ENCODE measurements at regions not wholly inside any gene's neighbourhood (a gene's known extent, or its start where the extent isn't known, plus 50 kb on each side); places are given as distances from the start of the nearest gene placed in this dataset.

DNA sequence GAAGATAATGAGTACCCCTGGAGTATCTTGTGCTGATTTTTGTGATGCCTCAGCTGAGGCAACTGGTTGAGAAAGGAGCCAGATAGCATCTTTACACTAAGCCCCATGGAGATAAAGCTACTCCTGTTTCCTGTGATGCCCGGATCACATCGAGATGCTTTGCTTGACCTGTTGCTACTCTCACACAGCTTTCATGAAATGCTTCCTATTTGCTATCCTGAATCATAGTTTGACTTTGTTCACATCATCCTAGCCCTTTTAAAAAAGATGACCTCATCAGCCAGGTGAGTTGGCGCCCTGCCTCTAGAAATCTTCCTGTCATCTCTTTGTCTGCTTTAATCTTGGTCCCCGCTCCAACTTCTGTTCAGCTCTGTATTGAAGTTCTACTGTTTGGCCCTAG is 409.6 kb upstream of the TBL1XR1 start:
- no peaks in the 10 kb centered on the region for H3F3A ChIP-seq (ENCODE audit: low read depth)

GRCh38 chr3:177607589-177607988 is 410.3 kb upstream of the TBL1XR1 start:
- H3F3A ChIP-seq (ENCODE audit: low read depth) = no peaks in the 10 kb centered on the region
- no peaks in the 10 kb centered on the region for H3K36me3 ChIP-seq (ENCODE audit: insufficient read depth, low read length)
- peaks cover 22% of the 10 kb centered on the region for H3K4me1 ChIP-seq (ENCODE audit: insufficient read depth, low read length, poor library complexity, severe bottlenecking)
- H3K4me3 ChIP-seq (ENCODE audit: low read length, poor library complexity, severe bottlenecking) = no peak overlapping the region
- no peaks in the 10 kb centered on the region for H3K9me2 ChIP-seq (replicated peaks; ENCODE audit: low read depth, low read length)
- H3K79me2 ChIP-seq (ENCODE audit: insufficient read depth, low read length) = no peaks in the 10 kb centered on the region
- no peak overlapping the region for H3K9ac ChIP-seq (ENCODE audit: low read depth, low read length, poor library complexity, severe bottlenecking)
- H4K20me1 ChIP-seq (ENCODE audit: insufficient read depth, low read length, poor library complexity, severe bottlenecking) = no peaks in the 10 kb centered on the region
- H3K27me3 ChIP-seq (ENCODE audit: insufficient read depth, low read length, poor library complexity, severe bottlenecking) = no peaks in the 10 kb centered on the region
- H3K4me2 ChIP-seq (ENCODE audit: low read depth, low read length, poor library complexity, severe bottlenecking) = no peak overlapping the region
- no peak overlapping the region for H2AFZ ChIP-seq (ENCODE audit: low read length)
- TF ChIP-seq CTCF (conservative IDR thresholded peaks at IDR 0.05; ENCODE audit: low read length) (no peak), EZH2phosphoT487 (IDR thresholded peaks at IDR 0.05; ENCODE audit: borderline replicate concordance) (no peak)
- no peaks in the 10 kb centered on the region for H3K9me3 ChIP-seq (ENCODE audit: insufficient read depth, low read depth, low read length)

More for the DNA sequence above, 409.6 kb upstream of the TBL1XR1 start:
- Histone ChIP-seq H3K4me3 (ENCODE audit: low read length, poor library complexity, severe bottlenecking) (no peak overlapping the region), H3K4me1 (ENCODE audit: insufficient read depth, low read length, poor library complexity, severe bottlenecking) (peaks cover 29% of the 10 kb centered on the region), H3K9ac (ENCODE audit: low read depth, low read length, poor library complexity, severe bottlenecking) (no peak overlapping the region), H3K9me2 (replicated peaks; ENCODE audit: low read depth, low read length) (no peaks in the 10 kb centered on the region), H4K20me1 (ENCODE audit: insufficient read depth, low read length, poor library complexity, severe bottlenecking) (no peaks in the 10 kb centered on the region), H3K9me3 (ENCODE audit: insufficient read depth, low read depth, low read length) (no peaks in the 10 kb centered on the region), H3K27me3 (ENCODE audit: insufficient read depth, low read length, poor library complexity, severe bottlenecking) (no peaks in the 10 kb centered on the region), H3K79me2 (ENCODE audit: insufficient read depth, low read length) (no peaks in the 10 kb centered on the region), H3K4me2 (ENCODE audit: low read depth, low read length, poor library complexity, severe bottlenecking) (no peak overlapping the region), H2AFZ (ENCODE audit: low read length) (no peak overlapping the region), H3K36me3 (ENCODE audit: insufficient read depth, low read length) (no peaks in the 10 kb centered on the region)
- no peak for TF ChIP-seq CTCF (conservative IDR thresholded peaks at IDR 0.05; ENCODE audit: low read length)
- TF ChIP-seq EZH2phosphoT487 (IDR thresholded peaks at IDR 0.05; ENCODE audit: borderline replicate concordance) = no peak

DNA sequence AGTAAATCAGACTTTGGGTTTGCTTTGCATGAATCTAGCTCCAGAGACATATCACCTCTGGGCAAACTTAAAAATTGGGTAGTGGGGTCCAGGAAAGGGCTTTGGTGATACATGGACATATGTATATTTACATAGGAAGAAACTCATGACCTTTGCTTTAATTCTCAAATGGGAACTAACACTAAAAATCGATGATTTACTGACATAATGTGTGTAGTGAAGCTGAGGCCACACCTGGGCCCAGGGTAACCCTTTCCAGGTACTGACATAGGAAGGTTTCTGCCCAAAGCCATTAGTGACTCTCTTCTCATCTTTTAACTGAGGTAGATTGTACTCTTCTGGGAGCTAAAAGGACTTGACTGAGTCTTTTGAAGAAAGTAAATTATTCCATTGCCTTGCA is 411.2 kb upstream of the TBL1XR1 start:
- H3K4me2 ChIP-seq (ENCODE audit: low read depth, low read length, poor library complexity, severe bottlenecking) = no peak overlapping the region
- no peak overlapping the region for H2AFZ ChIP-seq (ENCODE audit: low read length)
- no peaks in the 10 kb centered on the region for H3K79me2 ChIP-seq (ENCODE audit: insufficient read depth, low read length)
- no peaks in the 10 kb centered on the region for H3F3A ChIP-seq (ENCODE audit: low read depth)
- H3K9me3 ChIP-seq (ENCODE audit: insufficient read depth, low read depth, low read length) = no peaks in the 10 kb centered on the region
- H3K27me3 ChIP-seq (ENCODE audit: insufficient read depth, low read length, poor library complexity, severe bottlenecking) = no peaks in the 10 kb centered on the region
- H3K9me2 ChIP-seq (replicated peaks; ENCODE audit: low read depth, low read length) = no peaks in the 10 kb centered on the region
- no peak overlapping the region for H3K4me3 ChIP-seq (ENCODE audit: low read length, poor library complexity, severe bottlenecking)
- H4K20me1 ChIP-seq (ENCODE audit: insufficient read depth, low read length, poor library complexity, severe bottlenecking) = no peaks in the 10 kb centered on the region
- TF ChIP-seq CTCF (conservative IDR thresholded peaks at IDR 0.05; ENCODE audit: low read length) (no peak), EZH2phosphoT487 (IDR thresholded peaks at IDR 0.05; ENCODE audit: borderline replicate concordance) (no peak)
- no peaks in the 10 kb centered on the region for H3K36me3 ChIP-seq (ENCODE audit: insufficient read depth, low read length)
- no peak overlapping the region for H3K9ac ChIP-seq (ENCODE audit: low read depth, low read length, poor library complexity, severe bottlenecking)
- peaks cover 14% of the 10 kb centered on the region for H3K4me1 ChIP-seq (ENCODE audit: insufficient read depth, low read length, poor library complexity, severe bottlenecking)

Measured in Loucy (cell line).